DMS153 (cell line): ENCODE measurements at regions not wholly inside any gene's neighbourhood (a gene's known extent, or its start where the extent isn't known, plus 50 kb on each side); places are given as distances from the start of the nearest gene placed in this dataset.

Experiments
- DNase-seq: peaks from one replicate; lab custom pipeline; 2025; lab: John Stamatoyannopoulos, UW

GRCh38 chr6:145022199-145022796 lies 713.0 kb downstream of the EPM2A start:
- no peak for DNase-seq

- no peak for DNase-seq
Observed at GRCh38 chr6:145023116-145023726, 712.1 kb downstream of the EPM2A start.

GRCh38 chr6:145025488-145025887 lies 709.8 kb downstream of the EPM2A start:
- peak; percentile 92 for DNase-seq

GRCh38 chr6:145026267-145026679 lies 709.0 kb downstream of the EPM2A start:
- no peak for DNase-seq

- DNase-seq: no peak
Observed at GRCh38 chr6:145028144-145028818, 707.0 kb downstream of the EPM2A start.

- DNase-seq: no peak
Observed at GRCh38 chr6:145031001-145031400, 704.3 kb downstream of the EPM2A start.

GRCh38 chr6:145031962-145032361 lies 703.4 kb downstream of the EPM2A start:
- no peak for DNase-seq

GRCh38 chr6:145032562-145033145 lies 702.7 kb downstream of the EPM2A start:
- no peak for DNase-seq

- DNase-seq: no peak
Observed at GRCh38 chr6:145034664-145035063, 700.7 kb downstream of the EPM2A start.

GRCh38 chr6:145036236-145036635 lies 699.1 kb downstream of the EPM2A start:
- DNase-seq: no peak

- no peak for DNase-seq
Observed at GRCh38 chr6:145036848-145037567, 698.3 kb downstream of the EPM2A start.

- DNase-seq: no peak
Observed at GRCh38 chr6:145042559-145042958, 692.8 kb downstream of the EPM2A start.

GRCh38 chr6:145043926-145044500 lies 691.3 kb downstream of the EPM2A start:
- no peak for DNase-seq

- no peak for DNase-seq
Observed at GRCh38 chr6:145044641-145045246, 690.6 kb downstream of the EPM2A start.

- no peak for DNase-seq
Observed at GRCh38 chr6:145045582-145045981, 689.7 kb downstream of the EPM2A start.

GRCh38 chr6:145047891-145048290 lies 687.4 kb downstream of the EPM2A start:
- DNase-seq: no peak

- DNase-seq: no peak
Observed at GRCh38 chr6:145051661-145052060, 683.7 kb downstream of the EPM2A start.

- no peak for DNase-seq
Observed at GRCh38 chr6:145055567-145055966, 679.8 kb downstream of the EPM2A start.

- no peak for DNase-seq
Observed at GRCh38 chr6:145060714-145061113, 674.6 kb downstream of the EPM2A start.

GRCh38 chr6:145063091-145063490 lies 672.2 kb downstream of the EPM2A start:
- no peak for DNase-seq

- no peak for DNase-seq
Observed at GRCh38 chr6:145067430-145067829, 667.9 kb downstream of the EPM2A start.

- no peak for DNase-seq
Observed at GRCh38 chr6:145068577-145068976, 666.7 kb downstream of the EPM2A start.
